ENCODE measurements at regions not wholly inside any gene's neighbourhood (a gene's known extent, or its start where the extent isn't known, plus 50 kb on each side); places are given as distances from the start of the nearest gene placed in this dataset.

DNA sequence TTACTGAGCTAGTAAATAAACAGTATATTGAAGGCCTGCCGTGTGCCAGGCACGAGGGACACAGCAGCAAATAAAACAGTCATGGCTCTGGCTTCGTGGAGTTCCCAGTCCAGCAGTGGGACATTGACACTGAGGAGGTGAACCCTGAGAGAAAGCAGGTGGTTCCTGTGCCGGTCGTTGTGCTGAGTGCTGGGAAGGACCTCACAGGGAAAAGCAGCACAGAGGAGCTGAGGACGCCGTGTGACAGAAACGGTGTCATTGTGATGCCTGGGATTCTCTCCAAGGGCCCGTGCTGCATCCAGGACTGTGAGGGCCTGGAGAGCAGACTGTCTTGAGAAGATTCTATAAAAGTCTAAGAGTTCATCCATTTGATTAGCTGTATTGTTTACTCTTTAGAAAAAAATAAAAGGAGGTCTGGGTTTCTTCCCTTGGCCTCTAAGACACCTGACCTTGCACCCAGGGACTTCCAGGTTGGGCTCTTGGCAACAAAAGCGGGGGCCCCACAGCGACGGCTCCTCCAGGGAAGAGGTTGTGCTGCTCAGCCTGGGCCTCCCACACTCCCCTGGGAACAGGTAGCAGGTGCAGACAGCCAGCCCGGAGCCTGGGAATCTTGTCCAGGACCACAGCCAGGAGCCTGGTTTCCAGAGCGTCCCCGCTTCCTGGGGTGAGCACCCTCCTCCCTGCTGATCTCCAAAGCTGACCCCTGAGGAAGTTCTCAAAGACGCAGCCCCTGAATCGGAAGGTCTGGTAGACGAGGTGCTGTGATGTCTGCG is 251.2 kb upstream of the PMEPA1 start:
- no peak for TF ChIP-seq CTCF (IDR thresholded peaks at IDR 0.05; ENCODE audit: insufficient read depth, low read length, poor library complexity, severe bottlenecking)
- TF ChIP-seq EZH2phosphoT487 (conservative IDR thresholded peaks at IDR 0.05; ENCODE audit: low read length): no peak
